ENCODE measurements at regions not wholly inside any gene's neighbourhood (a gene's known extent, or its start where the extent isn't known, plus 50 kb on each side); places are given as distances from the start of the nearest gene placed in this dataset.

- no peak for ATAC-seq
- H3K79me2 ChIP-seq (replicated peaks; ENCODE audit: insufficient read depth): no peaks in the 10 kb centered on the region
- no peaks in the 10 kb centered on the region for H3K27me3 ChIP-seq (ENCODE audit: insufficient read depth)
- no peaks in the 10 kb centered on the region for H3F3A ChIP-seq (replicated peaks; ENCODE audit: low read depth)
- Mint-ChIP-seq H3K4me3 (no peak overlapping the region), H3K27ac (no peak overlapping the region), H3K4me1 (peaks cover 9% of the 10 kb centered on the region), H3K9me3 (peaks cover 15% of the 10 kb centered on the region), H3K27me3 (ENCODE audit: insufficient read depth, low read depth, poor library complexity) (no peaks in the 10 kb centered on the region), H3K36me3 (ENCODE audit: low read depth) (peaks cover 14% of the 10 kb centered on the region)
- TF ChIP-seq JUNB (IDR thresholded peaks at IDR 0.05; ENCODE audit: unreplicated experiment) (no peak), STAT1 (IDR thresholded peaks at IDR 0.05; ENCODE audit: unreplicated experiment) (no peak), POLR2AphosphoS5 (IDR thresholded peaks at IDR 0.05; ENCODE audit: low read depth) (no peak), ZNF331 (CRISPR knock-in tag; IDR thresholded peaks at IDR 0.05; ENCODE audit: low read depth) (no peak), REST (IDR thresholded peaks at IDR 0.05; ENCODE audit: unreplicated experiment) (no peak), EZH2phosphoT487 (IDR thresholded peaks at IDR 0.05; ENCODE audit: unreplicated experiment) (no peak), CREB1 (CRISPR knock-in tag; IDR thresholded peaks at IDR 0.05; ENCODE audit: low read depth) (no peak), EZH2 (IDR thresholded peaks at IDR 0.05; ENCODE audit: low read depth, unreplicated experiment) (no peak), ZNF462 (CRISPR knock-in tag; IDR thresholded peaks at IDR 0.05) (no peak)
- no peaks in the 10 kb centered on the region for H4K20me1 ChIP-seq (replicated peaks; ENCODE audit: insufficient read depth)
- no peaks in the 10 kb centered on the region; the same call in 1 of the 2 replicates for H3K4me1 ChIP-seq (ENCODE audit: insufficient read depth)
- DNase-seq (ENCODE audit: low spot score): no peak
- no peaks in the 10 kb centered on the region for H3K36me3 ChIP-seq (ENCODE audit: insufficient read depth)
- no peak overlapping the region for H3K4me2 ChIP-seq
- H3K27ac ChIP-seq (ENCODE audit: low read depth): no peak overlapping the region
- no peak overlapping the region for H3K4me3 ChIP-seq
- no peaks in the 10 kb centered on the region for H3K9me2 ChIP-seq (ENCODE audit: insufficient read depth)
- no peak overlapping the region for H2AFZ ChIP-seq
Measured at GRCh38 chr3:193010191-193010590, 92.5 kb upstream of the MB21D2 start.
